Dermis microvascular lymphatic vessel endothelial cell (primary cell): ENCODE measurements at regions not wholly inside any gene's neighbourhood (a gene's known extent, or its start where the extent isn't known, plus 50 kb on each side); places are given as distances from the start of the nearest gene placed in this dataset.
A peak's percentile ranks its signal among the peaks of the same experiment; 100 is the strongest.

ENCODE experiments used
- DNase-seq, 2 donors: peaks; one replicate each; pipeline versions ENCODE4 v3.0.0 to v3.0.0-alpha.2; 2010; ENCODE audit warnings: low read depth in 2 of 2

DNA sequence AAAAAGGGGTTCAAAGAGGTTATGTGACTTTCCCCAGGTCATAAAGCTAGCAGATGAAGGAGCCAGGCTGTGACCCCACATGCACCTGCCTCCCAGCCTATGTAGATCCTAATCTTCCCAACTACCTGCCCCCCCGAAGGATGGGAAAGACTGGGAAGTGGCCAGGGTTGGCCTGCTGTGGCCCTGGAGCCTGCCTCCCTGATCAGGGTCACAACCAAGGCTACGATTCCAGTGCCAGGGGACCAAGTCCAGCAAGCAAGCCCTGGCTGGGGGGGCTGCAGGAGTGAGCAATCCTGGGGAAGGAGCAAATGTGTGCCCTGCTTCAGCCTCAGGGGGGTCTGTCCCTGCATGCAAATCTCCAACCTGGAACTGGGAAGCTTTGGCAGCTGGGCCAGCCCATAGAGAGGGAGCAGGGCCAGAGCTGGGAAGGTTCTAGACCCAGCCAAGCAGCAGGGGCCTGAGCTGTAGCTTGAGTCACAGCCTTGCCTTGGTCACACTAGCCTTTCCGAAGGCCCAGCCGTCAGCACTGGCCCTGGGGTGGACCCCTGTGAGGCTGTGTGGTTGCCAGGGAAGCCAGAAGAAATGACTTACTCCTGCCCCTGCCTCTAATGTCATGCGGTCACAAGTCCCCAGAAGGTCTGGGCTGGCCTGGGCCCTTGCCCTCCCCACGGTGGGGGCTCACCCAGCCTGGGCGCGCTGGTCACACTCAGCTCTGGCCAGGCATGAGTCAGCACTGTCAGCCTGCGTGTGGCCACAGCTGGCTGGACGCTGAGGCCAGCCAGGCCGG lies 96.4 kb upstream of the ZMIZ1 start:
- DNase-seq = peak; percentile 50 to 86

GRCh38 chr10:78972947-78973900 lies 95.5 kb upstream of the ZMIZ1 start:
- DNase-seq = peak; percentile 94 to 96

GRCh38 chr10:78973901-78974616 lies 94.7 kb upstream of the ZMIZ1 start:
- peak; percentile 79 to 95 for DNase-seq

- peak in 1 of 2 donors; percentile 90 for DNase-seq
Observed at GRCh38 chr10:78974617-78975317, 94.0 kb upstream of the ZMIZ1 start.

- no peak for DNase-seq
Observed at GRCh38 chr10:78975926-78976325, 92.8 kb upstream of the ZMIZ1 start.

DNA sequence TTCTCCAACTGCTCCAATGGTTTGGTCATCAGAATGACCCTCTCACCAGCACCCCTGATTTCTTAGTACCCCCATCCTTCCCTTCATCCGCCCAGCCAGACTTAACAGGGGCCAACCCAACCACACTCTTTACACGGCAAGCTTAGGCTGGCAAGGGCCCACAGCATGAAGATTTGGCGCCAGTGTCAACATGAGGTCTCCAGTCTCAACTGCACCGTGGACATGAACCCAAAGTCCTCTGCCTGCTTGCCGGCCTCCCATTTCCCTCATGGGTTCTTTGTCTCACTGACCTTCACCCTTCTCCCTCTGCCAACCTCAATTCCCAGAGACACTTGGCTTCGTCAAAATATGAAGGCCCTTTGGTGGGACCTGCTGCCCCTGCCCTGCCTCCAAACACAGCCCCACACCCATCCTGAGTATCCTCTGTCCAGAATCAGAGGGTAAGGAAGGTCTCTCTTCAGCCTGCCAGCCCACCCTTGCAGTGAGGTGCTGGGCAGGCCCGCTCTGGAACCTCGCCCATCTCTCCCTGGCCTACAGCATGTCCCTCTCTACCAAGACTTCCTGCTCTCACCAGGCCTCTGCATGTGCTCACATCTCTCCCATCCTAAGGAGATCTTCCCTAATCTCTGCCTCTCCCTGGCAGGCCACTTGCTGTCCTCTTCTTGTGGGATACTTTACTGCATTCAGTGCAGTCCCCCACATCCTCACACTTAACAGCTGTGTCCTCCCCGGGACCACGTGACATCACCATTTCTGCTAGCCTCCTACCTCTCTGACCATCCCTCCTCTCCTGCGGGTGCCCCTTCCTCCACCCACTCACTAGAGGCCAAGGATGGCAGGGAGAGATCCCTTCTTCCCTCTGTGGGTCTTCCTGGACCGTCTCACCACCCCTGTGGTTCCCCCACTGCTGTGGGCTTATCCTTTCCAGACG lies 91.7 kb upstream of the ZMIZ1 start:
- no peak for DNase-seq

DNA sequence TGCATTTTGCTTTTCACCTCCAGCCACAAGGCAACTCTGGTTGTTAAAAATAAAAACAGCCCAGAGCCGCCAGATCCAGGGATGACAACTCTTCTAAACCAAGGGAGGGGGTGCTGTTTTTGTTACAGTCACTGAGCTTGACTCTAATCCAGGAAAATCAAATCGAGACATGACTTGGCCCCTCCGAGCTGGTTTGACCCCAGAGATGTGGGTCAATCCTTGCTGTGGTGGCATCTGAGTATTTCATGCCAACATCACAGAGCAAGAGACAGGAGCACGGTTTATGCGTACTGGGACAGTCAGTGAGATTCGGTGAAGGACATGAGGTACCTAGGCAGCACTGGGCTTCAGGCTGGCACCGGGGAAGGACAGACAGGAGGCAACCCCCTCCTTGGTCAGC lies 88.8 kb upstream of the ZMIZ1 start:
- no peak for DNase-seq

GRCh38 chr10:78980354-78980753 lies 88.4 kb upstream of the ZMIZ1 start:
- DNase-seq = no peak

- no peak for DNase-seq
Observed at GRCh38 chr10:78980815-78981214, 88.0 kb upstream of the ZMIZ1 start.

- no peak for DNase-seq
Observed at GRCh38 chr10:78981257-78981969, 87.4 kb upstream of the ZMIZ1 start.

- no peak for DNase-seq
Observed at GRCh38 chr10:78981970-78982281, 86.8 kb upstream of the ZMIZ1 start.

DNA sequence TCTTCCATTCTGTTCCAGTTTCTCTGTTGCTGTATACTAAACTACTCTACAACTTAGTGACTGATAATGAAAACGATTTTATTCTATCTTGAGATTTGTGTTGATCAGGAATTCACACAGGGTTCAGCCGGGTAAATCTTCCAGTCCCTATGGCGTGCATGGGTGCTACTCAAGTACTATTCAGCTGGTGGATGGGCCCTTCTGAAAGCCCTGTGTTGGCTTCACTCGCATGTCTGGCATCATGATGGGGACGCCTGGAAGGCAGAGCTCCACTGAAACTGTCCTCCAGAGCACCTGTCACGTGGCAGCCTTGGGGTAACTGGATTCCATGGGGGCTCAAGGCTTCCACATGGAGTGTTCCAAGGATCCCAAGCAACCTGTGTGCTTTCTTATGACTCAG lies 86.0 kb upstream of the ZMIZ1 start:
- no peak for DNase-seq

GRCh38 chr10:78983608-78984007 lies 85.2 kb upstream of the ZMIZ1 start:
- no peak for DNase-seq

GRCh38 chr10:78985973-78986818 lies 82.6 kb upstream of the ZMIZ1 start:
- DNase-seq = no peak

DNA sequence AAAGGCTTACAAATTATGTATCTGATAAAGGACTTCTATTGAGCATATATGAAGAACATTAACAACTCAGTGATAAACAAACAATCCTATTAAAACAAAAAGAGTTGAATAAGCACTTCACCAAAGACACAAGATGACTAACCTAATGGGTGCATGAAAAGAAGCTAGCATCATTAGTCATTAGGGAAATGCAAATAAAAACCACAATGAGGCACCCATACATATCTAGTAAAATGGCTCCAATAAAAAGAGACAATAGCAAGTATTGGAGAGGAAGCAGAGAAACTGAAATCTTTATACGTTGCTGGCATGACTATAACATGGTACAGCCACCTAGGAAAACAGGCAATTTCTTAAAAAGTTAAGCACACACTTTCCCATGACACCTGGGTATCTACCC lies 77.6 kb upstream of the ZMIZ1 start:
- no peak for DNase-seq

- no peak for DNase-seq
Observed at GRCh38 chr10:78992333-78992732, 76.4 kb upstream of the ZMIZ1 start.

DNA sequence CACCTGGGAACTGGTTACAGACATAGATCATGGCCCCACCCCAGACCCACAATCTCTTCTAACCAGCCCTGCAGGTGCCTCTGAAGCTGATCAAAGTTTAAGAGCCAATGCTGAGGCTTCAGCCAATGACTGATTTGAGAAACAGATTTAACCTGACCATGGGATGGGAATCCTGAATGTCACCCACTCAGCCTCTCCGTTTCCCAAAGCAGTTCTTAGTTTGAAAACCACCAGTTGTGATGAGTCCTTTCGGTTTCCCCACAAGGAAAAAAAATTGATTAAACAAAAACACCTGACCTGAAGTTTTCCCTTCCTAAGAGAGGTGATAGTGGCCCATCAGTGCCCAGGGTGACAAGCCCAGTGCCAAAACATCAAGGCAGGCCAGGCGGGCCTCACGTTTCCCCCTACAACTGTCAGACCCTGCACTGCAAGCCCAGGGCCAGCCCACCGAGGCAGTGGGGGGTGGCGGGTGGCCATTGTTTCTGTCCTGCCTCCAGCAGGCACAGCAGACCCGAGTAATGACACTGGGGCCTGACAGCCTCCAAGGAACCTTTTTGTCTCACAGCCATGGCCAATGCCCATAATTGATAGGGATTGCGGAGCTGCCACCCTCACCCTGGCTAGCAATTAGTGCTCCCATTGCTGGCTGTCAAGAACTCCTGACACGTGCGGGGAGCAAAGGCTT lies 75.4 kb upstream of the ZMIZ1 start:
- DNase-seq = no peak
